ENCODE measurements at regions not wholly inside any gene's neighbourhood (a gene's known extent, or its start where the extent isn't known, plus 50 kb on each side); places are given as distances from the start of the nearest gene placed in this dataset.
"Not testable (repeated sequence)": the region's sequence is repeated elsewhere in the genome, so short reads cannot be mapped to it uniquely, and the experiment has no call there.

DNA sequence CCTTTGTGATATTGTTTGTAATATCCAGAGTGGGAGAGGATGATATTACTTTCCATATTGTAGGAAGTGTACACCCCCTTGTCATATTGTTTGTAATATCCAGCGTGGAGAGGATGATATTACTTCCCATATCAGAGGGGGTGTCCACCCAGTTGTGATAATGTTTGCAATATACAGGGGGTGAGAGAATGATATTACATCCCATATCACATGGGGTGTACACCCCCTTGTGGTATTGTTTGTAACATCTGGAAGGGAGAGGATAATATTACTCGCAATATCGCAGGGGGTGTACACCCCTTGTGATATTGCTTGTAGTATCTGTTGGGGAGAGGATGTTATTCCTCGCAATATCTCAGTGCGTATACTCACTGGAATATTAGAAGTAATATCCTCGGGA, 61.5 kb downstream of the PRSS23 start:
- peak; percentile 30 for DNase-seq (ENCODE audit: low read depth)

DNA sequence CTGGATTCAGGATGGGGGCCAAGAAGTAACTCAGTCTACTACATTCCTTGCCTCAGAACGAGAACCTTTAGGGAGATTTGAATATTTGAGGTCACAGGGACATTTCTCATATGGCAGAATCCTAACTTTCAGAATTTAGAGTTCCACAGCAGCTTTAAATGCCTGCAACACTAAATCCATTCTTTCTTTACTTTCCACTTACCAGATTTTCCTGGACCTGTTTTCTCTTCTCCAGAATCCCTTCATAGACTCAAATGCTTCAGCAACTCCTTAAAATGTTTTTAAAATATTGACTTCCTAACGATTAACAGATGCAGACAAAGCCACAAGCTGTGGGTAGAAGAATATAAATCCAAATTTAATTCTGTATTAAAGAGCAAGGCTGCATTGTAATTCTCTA, 63.1 kb downstream of the PRSS23 start:
- no peak for DNase-seq (ENCODE audit: low read depth)

DNA sequence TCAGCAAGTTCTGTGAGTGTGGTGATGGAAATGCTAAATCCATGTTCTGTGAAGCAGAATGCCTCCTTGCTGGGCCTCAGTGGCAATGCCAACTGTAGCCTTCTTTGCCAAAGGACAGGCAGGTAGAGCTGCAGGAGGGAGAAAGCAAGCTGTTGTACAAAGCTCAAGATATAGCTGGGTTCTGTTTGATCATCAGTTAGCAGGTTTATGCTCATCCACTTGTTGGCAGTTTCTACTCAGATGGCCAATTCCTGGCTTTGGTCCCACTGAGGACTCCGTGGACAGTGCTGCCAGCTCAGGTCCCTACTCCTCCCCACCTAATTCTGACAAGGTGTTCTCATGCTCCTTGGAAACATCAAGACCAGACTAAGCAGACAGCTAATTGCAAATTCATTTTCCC, 65.1 kb downstream of the PRSS23 start:
- no peak for DNase-seq (ENCODE audit: low read depth)

DNA sequence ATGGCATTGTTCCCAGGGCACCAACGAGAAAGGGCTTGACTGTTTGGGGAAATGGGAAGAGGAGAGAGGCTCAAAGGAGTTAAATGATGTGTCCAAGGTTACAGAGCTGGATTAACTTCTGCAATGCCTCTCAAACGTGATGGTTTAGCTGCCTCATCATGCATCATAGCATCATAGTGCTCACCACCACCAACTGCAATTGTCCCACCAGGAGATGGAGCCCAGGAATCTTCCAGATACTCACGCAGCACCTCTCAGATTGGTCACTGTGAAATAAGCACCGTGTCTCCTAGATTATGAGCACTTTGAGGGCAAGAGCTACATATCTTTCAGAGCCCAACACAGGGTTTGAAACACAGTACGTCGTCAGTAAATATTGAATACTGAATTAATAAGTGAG, 69.2 kb downstream of the PRSS23 start:
- DNase-seq (ENCODE audit: low read depth), result peak; percentile 38

DNA sequence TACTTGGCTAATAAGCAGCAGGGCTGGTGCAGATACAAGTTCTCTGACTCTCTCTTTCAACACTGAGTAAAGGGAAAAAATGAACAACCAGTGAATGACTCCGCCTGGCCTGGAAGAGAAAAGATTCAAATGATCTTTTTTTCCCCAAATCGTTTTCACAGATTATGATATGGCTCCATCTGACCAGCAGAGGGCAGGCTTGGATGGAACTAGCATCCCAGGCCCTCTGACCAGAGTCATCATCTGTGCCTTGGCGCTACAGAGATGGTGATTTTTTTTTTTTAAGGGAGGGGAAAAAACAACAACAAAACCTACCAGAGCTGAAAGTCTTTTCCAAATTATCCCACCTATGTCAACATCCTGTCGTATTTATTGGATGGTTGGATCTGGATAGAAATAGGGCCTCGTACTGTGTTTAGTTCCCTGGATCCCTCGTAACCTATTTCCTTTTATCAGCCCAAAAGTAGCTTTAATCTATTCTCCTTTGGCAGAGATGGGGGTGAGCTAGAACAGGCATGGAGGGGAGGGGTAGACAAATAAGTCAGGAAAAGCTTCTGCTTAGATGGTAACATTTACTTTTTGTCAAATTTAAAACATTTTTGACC, 69.7 kb downstream of the PRSS23 start:
- DNase-seq (ENCODE audit: low read depth), result peak; percentile 78

DNA sequence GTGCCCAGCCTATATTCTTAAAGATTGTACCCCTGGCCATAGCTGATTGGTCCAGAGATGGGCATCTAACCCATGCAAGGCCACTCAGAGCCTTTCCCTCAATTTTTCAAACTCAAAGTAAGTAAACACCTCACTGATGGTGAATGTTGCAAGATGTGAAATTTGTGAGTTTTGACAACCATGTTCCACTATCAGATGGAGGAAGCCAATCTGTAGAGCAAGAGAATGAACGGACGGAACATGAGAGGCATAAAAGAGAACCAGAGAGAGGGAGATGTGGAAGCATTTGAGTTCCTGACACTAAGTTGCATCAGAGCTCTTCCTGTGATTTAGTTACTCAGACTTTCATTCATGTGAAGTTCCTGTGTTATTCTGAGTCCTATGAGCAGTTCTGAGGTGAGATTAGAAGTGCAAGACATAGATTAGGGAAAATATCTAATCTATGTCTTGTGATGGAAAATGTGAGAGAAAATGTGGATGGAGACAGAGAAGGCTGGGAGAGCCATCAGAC, 73.3 kb downstream of the PRSS23 start:
- peak; percentile 26 for DNase-seq (ENCODE audit: low read depth)

DNA sequence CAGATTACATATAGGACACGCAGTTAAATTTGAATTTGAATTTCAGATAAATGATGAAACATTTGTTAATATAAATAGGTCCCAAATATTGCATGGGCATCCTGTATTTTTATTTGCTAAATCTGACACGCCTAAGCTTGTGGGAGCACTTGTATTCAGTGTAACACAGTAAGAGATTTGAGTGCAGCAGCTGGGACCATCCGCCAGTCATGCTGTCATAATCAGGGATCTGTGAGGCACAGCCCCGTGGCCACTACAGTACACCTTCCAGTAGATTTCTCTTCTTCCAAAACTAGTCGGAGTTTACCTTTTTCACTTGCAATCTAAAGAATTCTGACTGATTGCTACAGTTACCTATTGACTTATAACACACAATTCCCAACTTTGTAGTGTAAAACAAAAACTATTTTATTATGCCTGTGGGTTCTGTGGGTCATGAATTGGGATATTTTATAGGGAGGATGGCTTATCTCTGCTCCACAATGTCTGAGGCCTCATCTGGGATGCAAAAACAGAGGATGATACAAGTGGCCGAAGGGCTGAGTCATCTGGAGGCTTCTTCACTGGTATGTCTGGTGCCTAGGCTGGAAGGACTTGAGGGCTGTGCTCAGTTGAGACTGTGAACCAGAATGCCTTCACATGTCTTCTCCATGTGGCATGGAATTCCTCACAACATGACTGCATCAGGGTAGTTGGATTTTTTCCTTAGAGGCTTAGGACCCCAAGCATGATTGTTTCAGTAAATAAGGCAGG, 74.1 kb downstream of the PRSS23 start:
- peak; percentile 35 for DNase-seq (ENCODE audit: low read depth)

DNA sequence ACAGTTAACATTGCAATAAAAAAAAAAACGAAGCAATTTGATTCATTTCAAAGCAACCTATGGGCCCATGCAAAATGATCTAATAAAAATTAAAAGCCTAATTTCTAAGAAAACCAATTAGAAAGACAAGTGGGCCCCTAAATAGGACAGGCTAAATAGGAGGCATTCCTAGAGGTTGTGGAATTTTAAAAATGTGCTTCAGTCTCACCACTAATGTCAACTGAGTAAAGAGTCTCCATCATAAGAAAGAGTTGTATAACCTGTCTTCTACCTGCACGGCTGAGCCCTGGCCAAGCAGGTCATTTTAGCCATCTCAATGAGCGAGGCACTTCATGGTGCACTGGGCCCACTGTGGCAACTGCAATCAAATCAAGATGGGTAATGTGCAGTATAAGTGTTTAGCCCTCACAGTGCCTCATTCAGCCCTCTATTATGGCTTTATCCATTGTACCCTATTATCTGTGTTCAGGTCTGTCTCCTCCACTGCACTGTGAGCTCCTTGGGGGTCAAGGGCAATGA, 76.4 kb downstream of the PRSS23 start:
- DNase-seq (ENCODE audit: low read depth), result no peak

DNA sequence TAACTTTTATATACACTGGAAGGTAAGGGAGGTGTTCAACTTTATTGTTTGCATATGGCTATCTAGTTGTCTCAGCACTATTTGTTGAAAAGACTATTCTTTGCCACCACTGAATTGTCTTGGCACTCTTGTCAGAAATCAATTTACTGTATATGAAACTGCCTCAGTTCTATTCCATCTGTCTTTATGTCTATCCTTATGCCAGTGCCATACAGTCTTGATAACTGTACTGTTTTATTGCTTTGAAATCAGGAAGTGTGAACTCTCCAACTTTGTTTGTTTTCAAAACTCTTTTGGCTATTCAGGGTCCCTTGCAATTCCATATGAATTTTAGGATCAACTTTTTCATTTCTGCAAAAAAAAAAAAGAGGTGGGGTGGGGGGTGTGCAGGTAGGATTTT, 77.2 kb downstream of the PRSS23 start:
- no peak for DNase-seq (ENCODE audit: low read depth)

DNA sequence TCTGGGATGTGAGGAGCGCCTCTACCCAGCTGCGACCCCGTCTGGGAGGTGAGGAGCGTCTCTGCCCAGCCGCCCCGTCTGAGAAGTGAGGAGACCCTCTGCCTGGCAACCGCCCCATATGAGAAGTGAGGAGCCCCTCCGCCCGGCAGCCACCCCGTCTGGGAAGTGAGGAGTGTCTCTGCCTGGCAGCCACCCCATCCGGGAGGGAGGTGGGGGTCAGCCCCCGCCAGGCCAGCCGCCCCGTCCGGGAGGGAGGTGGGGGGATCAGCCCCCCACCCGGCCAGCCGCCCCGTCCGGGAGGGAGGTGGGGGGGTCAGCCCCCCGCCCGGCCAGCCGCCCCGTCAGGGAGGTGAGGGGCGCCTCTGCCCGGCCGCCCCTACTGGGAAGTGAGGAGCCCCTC, 76.0 kb downstream of the FZD4 start:
- DNase-seq (ENCODE audit: low read depth), result not testable (repeated sequence)

DNA sequence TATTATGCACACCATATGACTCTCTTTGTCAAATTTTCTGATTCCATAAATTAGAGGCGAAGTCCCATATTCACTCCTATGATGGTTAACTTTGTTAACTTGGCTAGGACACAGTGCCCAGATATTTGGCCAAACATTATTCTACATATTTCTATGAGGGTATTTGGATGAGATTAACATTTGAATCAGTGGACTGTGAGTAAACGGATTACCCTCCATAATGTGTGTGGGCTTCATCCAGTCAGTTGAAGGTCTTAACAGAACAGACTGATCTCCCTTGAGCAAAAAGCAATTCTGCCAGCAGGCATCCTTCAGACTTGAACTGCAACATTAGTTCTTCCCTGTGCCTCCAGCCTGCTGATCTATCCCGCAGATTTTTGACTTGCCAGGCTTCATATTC, 69.9 kb downstream of the FZD4 start:
- no peak for DNase-seq (ENCODE audit: low read depth)

DNA sequence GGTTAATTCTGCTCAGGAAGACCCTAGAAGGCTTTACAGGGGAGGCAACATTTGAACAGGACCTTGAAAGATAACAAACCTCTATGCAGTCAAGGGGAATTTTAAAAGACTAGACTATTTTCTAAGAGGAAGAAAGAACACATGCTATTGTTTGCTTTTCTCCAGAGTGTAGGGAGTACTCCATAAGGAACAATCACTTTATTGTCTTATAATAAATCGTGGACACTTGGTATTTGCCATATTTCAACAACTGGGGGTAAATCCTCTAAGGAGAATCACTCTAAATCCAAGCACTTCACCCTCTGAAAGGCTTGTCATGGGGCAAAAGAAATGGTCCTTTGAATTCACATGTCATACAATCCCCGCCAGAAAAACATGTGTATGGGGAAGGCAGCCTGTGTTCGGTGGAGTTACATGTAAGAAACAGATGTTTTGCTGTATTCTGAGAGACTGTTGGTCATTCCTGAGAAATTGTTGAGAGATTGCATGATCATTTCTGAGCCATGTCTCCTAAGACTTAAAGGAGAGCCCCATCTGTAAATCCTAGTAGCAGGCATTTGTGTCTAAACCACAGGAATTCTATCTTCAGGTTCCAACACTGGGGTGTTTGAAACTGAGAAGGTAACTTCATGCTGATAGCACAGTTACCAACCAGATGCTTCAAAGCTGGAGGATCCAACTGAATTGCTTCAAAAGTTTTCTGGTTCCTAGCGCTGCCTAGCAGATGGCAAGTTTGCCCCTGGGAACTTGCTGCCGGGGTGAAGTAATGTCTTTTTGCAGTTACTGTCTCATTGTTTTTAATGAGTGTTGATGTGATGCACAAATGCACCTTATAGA, 66.8 kb downstream of the FZD4 start:
- DNase-seq (ENCODE audit: low read depth), result peak; percentile 23

DNA sequence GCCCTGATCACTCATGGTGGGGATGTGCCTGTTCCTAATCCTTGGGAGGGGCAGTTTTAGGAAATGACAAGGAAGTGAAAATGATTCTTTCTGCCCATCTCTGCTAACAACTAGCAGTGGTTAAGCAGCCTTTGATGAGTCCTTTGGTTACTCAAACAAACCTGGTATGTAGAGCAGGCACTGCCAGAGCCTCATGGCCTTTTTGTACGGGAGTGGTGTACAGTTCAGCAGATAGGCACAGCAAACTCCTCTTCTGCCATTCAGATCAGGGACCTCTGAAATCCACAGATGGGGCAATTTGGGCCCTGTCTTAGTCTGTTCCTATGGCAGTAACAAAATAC, 66.2 kb downstream of the FZD4 start:
- no peak for DNase-seq (ENCODE audit: low read depth)

DNA sequence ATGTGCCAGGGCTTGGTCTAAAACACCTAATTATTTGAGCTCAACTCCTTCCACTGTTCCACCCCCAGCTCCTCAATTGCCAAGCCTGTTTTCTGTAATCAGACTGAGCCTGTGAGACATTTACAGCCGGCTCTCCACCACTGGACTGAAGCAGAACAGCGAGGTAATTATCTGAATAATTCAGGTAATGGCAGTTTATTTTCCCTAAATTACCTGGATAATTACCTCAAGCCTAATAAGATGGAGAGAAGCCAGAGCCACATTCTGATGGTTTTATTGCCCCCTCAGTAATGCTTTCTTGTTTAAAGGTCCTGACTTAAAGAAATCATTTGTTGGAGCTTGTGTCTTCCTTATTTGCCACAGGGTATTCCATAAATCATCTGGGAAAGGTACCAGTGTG, 64.2 kb downstream of the FZD4 start:
- no peak for DNase-seq (ENCODE audit: low read depth)

DNA sequence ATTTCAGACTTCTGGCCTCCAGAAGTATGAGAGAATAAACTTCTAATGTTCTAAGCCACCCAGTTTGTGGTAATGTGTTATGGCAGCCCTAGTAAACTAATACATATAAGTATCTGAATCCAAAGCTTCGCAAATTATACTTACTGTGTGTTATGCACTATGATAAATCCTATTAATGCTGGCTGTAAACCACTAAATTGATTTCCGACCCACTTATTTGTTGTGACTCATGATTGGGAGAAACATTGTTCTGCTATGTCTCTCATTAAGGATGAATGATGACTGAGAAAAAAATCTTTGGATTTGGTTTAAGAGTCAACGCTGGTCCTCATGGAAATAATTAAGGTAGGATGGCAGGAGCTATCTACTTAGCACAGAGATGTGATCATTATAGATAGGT, 62.0 kb downstream of the FZD4 start:
- DNase-seq (ENCODE audit: low read depth), result no peak
